PC-3 (cell line): ENCODE measurements at regions not wholly inside any gene's neighbourhood (a gene's known extent, or its start where the extent isn't known, plus 50 kb on each side); places are given as distances from the start of the nearest gene placed in this dataset.

ENCODE experiments used
- ATAC-seq: fragments of 200-7000 bp; cut with Tn5 transposase; 2 replicates; pipeline ENCODE4 v1.9.1; 2020; ENCODE audit warnings: mild to moderate bottlenecking, moderate library complexity
- BruUV-seq: library from RNA; stranded (reverse); fragments of 400-500 nt; replicated peaks from 2 replicates; lab custom pipeline; 2021; lab: Mats Ljungman, UMichigan
- CTCF ChIA-PET: fragments of 300-600 bp; sonication (Branson Sonifier 250); formaldehyde crosslinking; loops from one replicate; lab custom pipeline; 2022; ENCODE audit warnings: antibody characterized with exemption; lab: Charles Lee
- POLR2A ChIA-PET: fragments of 300-600 bp; sonication (Branson Sonifier 250); formaldehyde crosslinking; loops from one replicate; lab custom pipeline; 2022; ENCODE audit warnings: antibody characterized with exemption; ENCODE audit not compliant: unreplicated experiment; lab: Charles Lee
- DNase-seq: peaks from one replicate; pipeline ENCODE4 v3.0.0-alpha.2; 2015
- H2AFZ ChIP-seq: fragments of 300-600 bp; sonication (generic); 2 replicates; pipeline ENCODE4 v1.6.0; 2016; ENCODE audit warnings: antibody characterized with exemption, low read length
- H3F3A ChIP-seq: fragments of 300-600 bp; sonication (generic); one replicate; pipeline ENCODE4 v1.6.0; 2017; ENCODE audit warnings: antibody characterized with exemption, low read length, control low read depth, mild to moderate bottlenecking; ENCODE audit not compliant: unreplicated experiment
- H3K27ac ChIP-seq: fragments of 300-600 bp; sonication (generic); 2 replicates; pipeline ENCODE4 v1.5.1; 2016; ENCODE audit warnings: mild to moderate bottlenecking, low read length
- H3K27me3 ChIP-seq: fragments of 300-600 bp; sonication (generic); 2 replicates; pipeline ENCODE4 v1.6.1; 2016; ENCODE audit warnings: low read length, mixed read lengths
- H3K36me3 ChIP-seq: fragments of 300-600 bp; sonication (generic); 2 replicates; pipeline ENCODE4 v1.6.1; 2016; ENCODE audit warnings: low read depth, mixed run types, low read length, mixed read lengths
- H3K4me1 ChIP-seq: fragments of 300-600 bp; sonication (generic); 2 replicates; pipeline ENCODE4 v1.5.1; 2016; ENCODE audit warnings: low read length; ENCODE audit not compliant: insufficient read depth
- H3K4me2 ChIP-seq: fragments of 300-600 bp; sonication (generic); 2 replicates; pipeline ENCODE4 v1.6.0; 2016; ENCODE audit warnings: low read length
- H3K4me3 ChIP-seq: fragments of 300-600 bp; sonication (generic); 2 replicates; pipeline ENCODE4 v1.5.1; 2016; ENCODE audit warnings: mild to moderate bottlenecking, low read length, mixed read lengths
- H3K79me2 ChIP-seq: fragments of 300-600 bp; sonication (generic); 2 replicates; pipeline ENCODE4 v1.6.1; 2017; ENCODE audit warnings: low read length, mixed read lengths
- H3K9ac ChIP-seq: fragments of 300-600 bp; sonication (generic); 2 replicates; pipeline ENCODE4 v1.6.0; 2016; ENCODE audit warnings: mild to moderate bottlenecking, low read length
- H3K9me2 ChIP-seq: fragments of 300-600 bp; sonication (generic); replicated peaks from 2 replicates; pipeline ENCODE4 v1.6.1; 2016; ENCODE audit warnings: mixed run types, low read length, mixed read lengths
- H3K9me3 ChIP-seq: fragments of 300-600 bp; sonication (generic); 2 replicates; pipeline ENCODE4 v1.6.1; 2016; ENCODE audit warnings: low read length, mixed read lengths
- H4K20me1 ChIP-seq: fragments of 300-600 bp; sonication (generic); 2 replicates; pipeline ENCODE4 v1.6.1; 2016; ENCODE audit warnings: low read length, mixed read lengths
- CTCF ChIP-seq: fragments of 300-600 bp; sonication (generic); conservative IDR thresholded peaks from 2 replicates; pipeline ENCODE4 v1.5.1; 2017; ENCODE audit warnings: antibody characterized with exemption, low read depth, mild to moderate bottlenecking, low read length
- EZH2 ChIP-seq: fragments of 300-600 bp; sonication (generic); IDR thresholded peaks from one replicate; pipeline ENCODE4 v1.6.1; 2017; ENCODE audit warnings: antibody characterized with exemption, mild to moderate bottlenecking, low read length; ENCODE audit not compliant: unreplicated experiment
- EZH2phosphoT487 ChIP-seq: fragments of 300-600 bp; sonication (generic); IDR thresholded peaks from 2 replicates; pipeline ENCODE4 v1.6.1; 2018; ENCODE audit warnings: mild to moderate bottlenecking, antibody characterized with exemption, low read length, borderline replicate concordance
- intact Hi-C: fragments of 100-400 bp; cut with micrococcal nuclease; formaldehyde crosslinking; loops from 2 replicates; pipeline ENCODE4 v1.9.0; 2023

GRCh38 chr6:165229216-165229615 lies 80.2 kb downstream of the C6orf118 start:
- H3K36me3 ChIP-seq: no peaks in the 10 kb centered on the region
- ATAC-seq (no peak), DNase-seq (no peak)
- H3K9ac ChIP-seq: no peak overlapping the region
- H3F3A ChIP-seq: no peaks in the 10 kb centered on the region
- peaks cover 10% of the 10 kb centered on the region for H3K4me1 ChIP-seq
- no peak for TF ChIP-seq EZH2
- no peak for TF ChIP-seq EZH2phosphoT487
- no peak for TF ChIP-seq CTCF
- H3K27ac ChIP-seq: no peak overlapping the region
- no peak overlapping the region for H3K4me3 ChIP-seq
- no peak overlapping the region for H3K4me2 ChIP-seq
- H3K79me2 ChIP-seq: no peaks in the 10 kb centered on the region
- intact Hi-C loops: no loop called here
- no peak overlapping the region for H2AFZ ChIP-seq
- CTCF ChIA-PET: no interaction called here
- no peaks in the 10 kb centered on the region for H3K27me3 ChIP-seq
- POLR2A ChIA-PET: no interaction called here
- no TSS peak for BruUV-seq
- no peaks in the 10 kb centered on the region for H4K20me1 ChIP-seq
- no peaks in the 10 kb centered on the region for H3K9me2 ChIP-seq
- no peaks in the 10 kb centered on the region for H3K9me3 ChIP-seq

- ChIA-PET POLR2A (no interaction called here), CTCF (no interaction called here)
- Histone ChIP-seq H3K27ac (peak overlapping the region; percentile 23; the same call in 1 of the 2 replicates), H3K4me2 (0 out of 2 replicates have a peak overlapping the region, but pooled peaks have one; percentile 28), H3F3A (no peaks in the 10 kb centered on the region), H3K9me3 (no peaks in the 10 kb centered on the region), H2AFZ (peak overlapping the region; percentile 42; the same call in 1 of the 2 replicates), H3K9ac (no peak overlapping the region), H3K36me3 (no peaks in the 10 kb centered on the region), H3K4me3 (no peak overlapping the region), H3K79me2 (no peaks in the 10 kb centered on the region), H3K27me3 (no peaks in the 10 kb centered on the region), H3K4me1 (peaks cover 10% of the 10 kb centered on the region), H4K20me1 (no peaks in the 10 kb centered on the region), H3K9me2 (no peaks in the 10 kb centered on the region)
- TF ChIP-seq CTCF (no peak), EZH2 (no peak), EZH2phosphoT487 (no peak)
- BruUV-seq: no TSS peak
- ATAC-seq (no peak), DNase-seq (peak; percentile 65)
- intact Hi-C loops: no loop called here
Observed at GRCh38 chr6:165227644-165228329, 81.6 kb downstream of the C6orf118 start.

GRCh38 chr6:165223736-165224135 lies 85.7 kb downstream of the C6orf118 start:
- Histone ChIP-seq H3K36me3 (no peaks in the 10 kb centered on the region), H3K4me1 (peaks cover 14% of the 10 kb centered on the region), H3K4me3 (no peak overlapping the region), H3K9me3 (no peaks in the 10 kb centered on the region), H3K27me3 (no peaks in the 10 kb centered on the region), H3K27ac (no peak overlapping the region), H2AFZ (no peak overlapping the region), H3F3A (no peaks in the 10 kb centered on the region), H3K4me2 (no peak overlapping the region), H3K79me2 (no peaks in the 10 kb centered on the region), H3K9me2 (no peaks in the 10 kb centered on the region), H4K20me1 (no peaks in the 10 kb centered on the region), H3K9ac (no peak overlapping the region)
- intact Hi-C loops: no loop called here
- no peak for ATAC-seq
- DNase-seq: no peak
- no peak for TF ChIP-seq EZH2
- no peak for TF ChIP-seq EZH2phosphoT487
- no peak for TF ChIP-seq CTCF
- ChIA-PET POLR2A (no interaction called here), CTCF (no interaction called here)
- BruUV-seq: no TSS peak
